ENCODE measurements at regions not wholly inside any gene's neighbourhood (a gene's known extent, or its start where the extent isn't known, plus 50 kb on each side); places are given as distances from the start of the nearest gene placed in this dataset.

GRCh38 chr14:83899706-83900105 lies 1630.2 kb upstream of the FLRT2 start:
- Histone ChIP-seq H3K4me3 (ENCODE audit: low read depth, low read length) (no peak overlapping the region), H3K36me3 (ENCODE audit: control insufficient read depth, insufficient read depth, low read length) (no peaks in the 10 kb centered on the region), H3K27me3 (ENCODE audit: control insufficient read depth, insufficient read depth, low read length) (no peaks in the 10 kb centered on the region), H3K4me1 (no peaks in the 10 kb centered on the region), H3K79me2 (no peaks in the 10 kb centered on the region), H2AFZ (no peak overlapping the region), H3K4me2 (ENCODE audit: low read length) (no peak overlapping the region), H3K27ac (no peak overlapping the region), H3K9me3 (ENCODE audit: control insufficient read depth, low read length) (no peaks in the 10 kb centered on the region), H3K9ac (no peak overlapping the region)
- no peak for TF ChIP-seq CTCF (IDR thresholded peaks at IDR 0.05)

DNA sequence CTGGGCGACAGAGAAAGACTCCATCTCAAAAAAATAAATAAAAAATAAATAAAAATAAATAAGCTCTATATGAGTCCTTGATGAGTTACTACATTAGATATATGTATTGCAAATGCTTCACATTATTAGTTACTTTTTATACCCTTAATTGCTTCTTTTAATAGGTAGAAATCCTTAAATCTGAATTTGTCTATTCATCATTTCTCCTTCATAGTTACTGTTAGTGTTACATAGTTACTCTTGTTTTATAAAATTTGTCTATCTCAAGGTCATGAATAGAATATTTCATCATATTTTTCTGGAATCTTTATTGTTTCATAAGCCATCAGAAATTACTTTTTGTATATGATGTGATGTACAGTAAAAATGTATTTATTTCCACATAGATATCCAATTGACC lies 1624.8 kb upstream of the FLRT2 start:
- Histone ChIP-seq H3K9me3 (ENCODE audit: control insufficient read depth, low read length) (no peaks in the 10 kb centered on the region), H3K4me3 (ENCODE audit: low read depth, low read length) (no peak overlapping the region), H3K4me2 (ENCODE audit: low read length) (no peak overlapping the region), H3K36me3 (ENCODE audit: control insufficient read depth, insufficient read depth, low read length) (no peaks in the 10 kb centered on the region), H3K9ac (no peak overlapping the region), H2AFZ (no peak overlapping the region), H3K27me3 (ENCODE audit: control insufficient read depth, insufficient read depth, low read length) (no peaks in the 10 kb centered on the region), H3K79me2 (no peaks in the 10 kb centered on the region), H3K27ac (no peak overlapping the region), H3K4me1 (no peaks in the 10 kb centered on the region)
- TF ChIP-seq CTCF (IDR thresholded peaks at IDR 0.05) = no peak

- H3K4me3 ChIP-seq (ENCODE audit: low read depth, low read length) = no peak overlapping the region
- H3K27me3 ChIP-seq (ENCODE audit: control insufficient read depth, insufficient read depth, low read length) = no peaks in the 10 kb centered on the region
- no peaks in the 10 kb centered on the region for H3K4me1 ChIP-seq
- no peaks in the 10 kb centered on the region for H3K9me3 ChIP-seq (ENCODE audit: control insufficient read depth, low read length)
- no peak overlapping the region for H2AFZ ChIP-seq
- no peak overlapping the region for H3K4me2 ChIP-seq (ENCODE audit: low read length)
- TF ChIP-seq CTCF (IDR thresholded peaks at IDR 0.05) = no peak
- H3K36me3 ChIP-seq (ENCODE audit: control insufficient read depth, insufficient read depth, low read length) = no peaks in the 10 kb centered on the region
- no peak overlapping the region for H3K27ac ChIP-seq
- H3K79me2 ChIP-seq = no peaks in the 10 kb centered on the region
- no peak overlapping the region for H3K9ac ChIP-seq
These were observed 1621.5 kb upstream of the FLRT2 start for GRCh38 chr14:83908419-83908818.

DNA sequence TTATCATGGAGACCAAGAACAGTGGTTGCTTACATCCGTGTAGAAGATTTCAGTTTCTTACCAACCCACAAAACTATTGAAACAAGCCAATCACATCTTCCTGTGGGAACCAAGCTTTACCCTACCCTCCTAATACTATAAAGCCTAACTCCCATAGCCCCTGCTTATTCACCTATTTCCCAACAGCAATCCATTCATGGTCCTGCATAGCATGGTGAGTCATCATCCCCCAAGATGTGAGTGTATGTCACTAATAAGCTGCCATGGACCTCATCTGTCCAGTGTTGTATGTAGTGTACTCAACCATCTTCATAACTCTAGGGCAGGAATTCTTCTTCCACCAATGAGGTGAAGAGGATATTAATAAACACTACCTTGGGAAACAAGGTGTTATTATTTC lies 1620.4 kb upstream of the FLRT2 start:
- TF ChIP-seq CTCF (IDR thresholded peaks at IDR 0.05) = no peak
- no peak overlapping the region for H3K27ac ChIP-seq
- no peaks in the 10 kb centered on the region for H3K4me1 ChIP-seq
- H3K36me3 ChIP-seq (ENCODE audit: control insufficient read depth, insufficient read depth, low read length) = no peaks in the 10 kb centered on the region
- no peaks in the 10 kb centered on the region for H3K27me3 ChIP-seq (ENCODE audit: control insufficient read depth, insufficient read depth, low read length)
- no peak overlapping the region for H3K9ac ChIP-seq
- H3K79me2 ChIP-seq = no peaks in the 10 kb centered on the region
- no peak overlapping the region for H3K4me3 ChIP-seq (ENCODE audit: low read depth, low read length)
- no peak overlapping the region for H3K4me2 ChIP-seq (ENCODE audit: low read length)
- H3K9me3 ChIP-seq (ENCODE audit: control insufficient read depth, low read length) = no peaks in the 10 kb centered on the region
- H2AFZ ChIP-seq = no peak overlapping the region

- no peak overlapping the region for H2AFZ ChIP-seq
- no peaks in the 10 kb centered on the region for H3K9me3 ChIP-seq (ENCODE audit: control insufficient read depth, low read length)
- H3K36me3 ChIP-seq (ENCODE audit: control insufficient read depth, insufficient read depth, low read length) = no peaks in the 10 kb centered on the region
- H3K27me3 ChIP-seq (ENCODE audit: control insufficient read depth, insufficient read depth, low read length) = no peaks in the 10 kb centered on the region
- H3K4me2 ChIP-seq (ENCODE audit: low read length) = no peak overlapping the region
- no peak overlapping the region for H3K9ac ChIP-seq
- no peak overlapping the region for H3K27ac ChIP-seq
- TF ChIP-seq CTCF (IDR thresholded peaks at IDR 0.05) = no peak
- H3K4me3 ChIP-seq (ENCODE audit: low read depth, low read length) = no peak overlapping the region
- H3K4me1 ChIP-seq = no peaks in the 10 kb centered on the region
- no peaks in the 10 kb centered on the region for H3K79me2 ChIP-seq
These were observed 1617.8 kb upstream of the FLRT2 start for GRCh38 chr14:83912032-83912642.
